LNCaP clone FGC (cell line): ENCODE measurements at regions not wholly inside any gene's neighbourhood (a gene's known extent, or its start where the extent isn't known, plus 50 kb on each side); places are given as distances from the start of the nearest gene placed in this dataset.

Experiments used
- DNase-seq: peaks from one replicate; pipeline ENCODE4 v3.0.0-alpha.2; 2011; ENCODE audit warnings: low read depth
- H3K4me3 ChIP-seq: 2 replicates; pipeline ENCODE4 v1.5.1; 2011; ENCODE audit warnings: mild to moderate bottlenecking, low read depth, low read length, control low read depth
- TF ChIP-seq, protein P1 (sequence below): IDR thresholded peaks from 2 replicates; pipeline ENCODE4 v1.5.1; 2012; ENCODE audit warnings: mild to moderate bottlenecking; ENCODE audit not compliant: control insufficient read depth, insufficient read depth; ENCODE audit errors: extremely low read depth

DNA sequence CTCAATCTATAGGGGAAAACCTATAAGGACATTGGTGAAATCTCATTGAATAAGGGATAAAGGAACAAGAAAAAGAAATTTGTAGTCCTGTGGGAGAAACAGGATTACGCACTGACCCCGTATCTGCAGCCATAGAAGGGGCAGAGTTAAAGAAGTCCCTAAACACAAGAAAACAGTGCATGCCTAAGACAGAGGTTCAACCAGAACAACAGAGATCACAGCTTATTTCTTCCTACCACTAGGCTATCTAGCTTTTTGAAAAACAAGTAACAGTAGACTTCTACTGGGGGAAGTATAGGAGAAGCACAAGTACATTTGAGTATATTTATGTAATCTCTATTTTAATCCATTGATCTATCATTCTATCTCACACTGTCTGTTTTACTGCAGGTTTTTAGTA, 485.2 kb upstream of the REG3G start:
- no peak overlapping the region for H3K4me3 ChIP-seq
- no peak for DNase-seq
- TF ChIP-seq, protein P1, sequence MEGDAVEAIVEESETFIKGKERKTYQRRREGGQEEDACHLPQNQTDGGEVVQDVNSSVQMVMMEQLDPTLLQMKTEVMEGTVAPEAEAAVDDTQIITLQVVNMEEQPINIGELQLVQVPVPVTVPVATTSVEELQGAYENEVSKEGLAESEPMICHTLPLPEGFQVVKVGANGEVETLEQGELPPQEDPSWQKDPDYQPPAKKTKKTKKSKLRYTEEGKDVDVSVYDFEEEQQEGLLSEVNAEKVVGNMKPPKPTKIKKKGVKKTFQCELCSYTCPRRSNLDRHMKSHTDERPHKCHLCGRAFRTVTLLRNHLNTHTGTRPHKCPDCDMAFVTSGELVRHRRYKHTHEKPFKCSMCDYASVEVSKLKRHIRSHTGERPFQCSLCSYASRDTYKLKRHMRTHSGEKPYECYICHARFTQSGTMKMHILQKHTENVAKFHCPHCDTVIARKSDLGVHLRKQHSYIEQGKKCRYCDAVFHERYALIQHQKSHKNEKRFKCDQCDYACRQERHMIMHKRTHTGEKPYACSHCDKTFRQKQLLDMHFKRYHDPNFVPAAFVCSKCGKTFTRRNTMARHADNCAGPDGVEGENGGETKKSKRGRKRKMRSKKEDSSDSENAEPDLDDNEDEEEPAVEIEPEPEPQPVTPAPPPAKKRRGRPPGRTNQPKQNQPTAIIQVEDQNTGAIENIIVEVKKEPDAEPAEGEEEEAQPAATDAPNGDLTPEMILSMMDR = no peak

DNA sequence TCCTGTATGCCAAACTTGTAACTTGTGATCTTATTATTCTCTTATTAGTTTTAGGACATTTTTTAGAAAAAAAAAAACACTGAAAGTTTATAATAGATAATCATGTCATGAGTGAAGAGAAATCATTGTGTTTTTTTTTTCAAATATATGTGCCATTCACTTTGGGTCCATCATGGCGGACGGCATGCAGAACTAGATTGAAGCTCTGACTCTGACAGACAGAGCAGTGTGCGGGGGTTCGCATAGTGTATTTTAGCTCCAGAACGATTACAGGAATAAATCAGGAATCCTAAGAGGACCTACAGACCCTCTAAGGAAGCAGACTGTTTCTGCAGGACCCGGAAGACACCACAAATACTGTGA, 484.4 kb upstream of the REG3G start:
- TF ChIP-seq, protein P1 = no peak
- DNase-seq = no peak
- H3K4me3 ChIP-seq = no peak overlapping the region

DNA sequence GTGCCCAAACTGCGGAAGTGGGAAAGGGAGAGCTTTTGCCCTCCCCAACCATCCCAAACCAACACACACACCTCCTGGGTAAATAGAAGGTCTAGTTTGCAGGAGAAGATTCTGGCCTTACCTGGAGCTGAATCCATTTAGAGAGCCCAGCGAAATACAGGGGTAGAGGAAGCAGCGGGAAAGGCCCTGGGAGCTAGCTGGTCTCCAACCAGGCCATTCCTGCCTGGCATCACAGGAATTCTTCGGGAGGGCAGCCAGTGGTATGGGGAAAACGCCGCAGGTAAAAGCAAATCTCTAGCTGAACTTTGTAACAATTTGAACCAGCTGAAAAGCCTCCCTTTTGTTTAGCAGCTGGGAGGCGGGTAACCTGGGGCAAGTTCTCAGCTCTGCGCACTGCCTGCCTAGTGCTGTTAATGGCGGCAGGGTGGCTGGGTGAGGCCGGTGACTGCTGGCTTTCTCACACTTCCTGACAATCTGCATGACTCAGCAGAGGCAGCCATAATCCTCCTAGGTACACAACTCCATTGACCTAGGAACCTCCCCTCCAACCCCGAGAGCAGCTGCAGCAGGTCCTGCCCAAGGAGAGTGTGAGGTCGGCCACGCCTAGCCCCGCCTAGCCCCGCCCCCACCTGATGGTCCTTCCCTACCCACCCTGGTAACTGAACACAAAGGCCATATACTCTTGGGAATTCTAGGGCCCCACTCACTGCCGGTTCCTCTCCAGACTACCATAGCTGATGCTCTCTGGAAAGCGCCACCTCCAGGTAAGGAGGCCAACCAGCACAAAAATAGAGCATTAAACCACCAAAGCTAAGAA, 483.8 kb upstream of the REG3G start:
- DNase-seq = no peak
- TF ChIP-seq, protein P1 = no peak
- no peak overlapping the region for H3K4me3 ChIP-seq

DNA sequence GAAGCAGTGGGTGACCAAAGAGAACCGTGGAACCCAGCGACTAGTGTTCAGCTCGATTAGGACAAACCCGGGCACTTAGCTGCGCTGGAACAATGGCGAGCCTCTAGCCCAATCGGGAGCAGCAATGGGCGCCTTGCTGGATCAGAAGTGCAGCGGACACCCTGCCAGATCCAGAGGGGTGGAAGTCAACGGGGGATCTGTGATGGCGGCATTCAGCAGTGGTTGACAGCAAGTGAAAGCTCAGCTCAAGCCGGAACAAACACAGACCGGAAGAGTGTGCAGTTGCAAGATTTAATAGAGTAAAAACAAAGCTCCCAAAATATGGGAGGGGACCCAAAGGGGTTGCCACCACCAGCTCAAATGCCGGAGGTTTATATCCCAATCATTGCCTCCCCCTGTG, 478.7 kb upstream of the REG3G start:
- TF ChIP-seq, protein P1 = no peak
- no peak for DNase-seq
- peak overlapping the region; percentile 9; the same call in 1 of the 2 replicates for H3K4me3 ChIP-seq

DNA sequence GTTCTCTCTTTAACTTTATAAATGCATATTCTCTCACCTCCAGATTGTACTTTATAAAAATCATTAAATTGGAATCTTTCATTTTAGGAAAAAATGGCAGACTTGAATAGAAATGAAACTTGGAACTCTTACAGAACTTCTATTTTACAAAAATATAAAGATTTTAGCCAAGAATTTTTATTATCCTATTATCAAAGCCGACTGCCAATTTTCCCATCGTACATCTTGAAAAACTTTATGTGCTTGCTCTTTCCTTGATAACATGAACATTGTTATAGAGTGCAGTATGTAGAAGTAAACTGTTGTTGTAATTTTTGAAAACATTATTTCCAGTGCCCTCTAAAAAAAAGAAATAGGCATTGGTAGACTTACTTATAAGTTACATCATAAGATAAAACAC, 475.7 kb upstream of the REG3G start:
- TF ChIP-seq, protein P1 = no peak
- no peak for DNase-seq
- H3K4me3 ChIP-seq = no peak overlapping the region

DNA sequence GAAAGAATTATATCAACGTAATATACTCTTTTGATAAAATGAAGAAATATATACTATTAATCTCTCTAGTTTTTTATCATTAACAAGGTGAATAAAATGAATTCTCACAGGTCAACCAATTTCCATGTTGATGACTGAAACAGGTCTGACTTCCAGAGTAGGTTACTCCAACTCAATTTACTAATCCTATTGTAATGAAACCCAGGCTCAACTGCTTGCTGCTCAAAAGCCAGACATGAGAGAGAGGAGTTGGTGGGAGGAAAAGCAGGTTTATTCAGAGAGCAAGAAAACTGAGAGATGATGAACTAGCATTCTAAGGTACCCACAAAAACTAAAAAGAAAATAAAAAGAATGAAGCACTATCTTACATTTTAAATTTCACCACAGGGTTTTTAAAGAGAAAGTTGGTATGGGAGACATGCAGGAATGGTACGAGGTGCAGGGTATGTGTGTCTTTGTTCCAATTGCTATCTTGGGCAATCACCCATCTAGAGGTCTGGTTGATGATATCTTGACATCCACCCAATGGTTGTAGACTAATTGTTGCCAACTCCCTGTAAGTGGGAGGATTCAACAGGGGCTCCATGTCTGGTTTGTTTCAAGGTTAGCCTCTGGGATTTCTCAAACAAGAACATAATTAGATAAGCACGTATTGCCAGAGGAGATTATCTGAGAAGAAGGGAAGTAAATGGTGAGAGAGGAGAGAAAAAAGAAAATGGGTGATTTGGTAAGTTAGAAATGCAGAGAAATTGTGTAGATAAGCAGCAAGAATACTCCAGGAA, 471.4 kb upstream of the REG3G start:
- TF ChIP-seq, protein P1 = no peak
- H3K4me3 ChIP-seq = no peak overlapping the region
- DNase-seq = no peak

DNA sequence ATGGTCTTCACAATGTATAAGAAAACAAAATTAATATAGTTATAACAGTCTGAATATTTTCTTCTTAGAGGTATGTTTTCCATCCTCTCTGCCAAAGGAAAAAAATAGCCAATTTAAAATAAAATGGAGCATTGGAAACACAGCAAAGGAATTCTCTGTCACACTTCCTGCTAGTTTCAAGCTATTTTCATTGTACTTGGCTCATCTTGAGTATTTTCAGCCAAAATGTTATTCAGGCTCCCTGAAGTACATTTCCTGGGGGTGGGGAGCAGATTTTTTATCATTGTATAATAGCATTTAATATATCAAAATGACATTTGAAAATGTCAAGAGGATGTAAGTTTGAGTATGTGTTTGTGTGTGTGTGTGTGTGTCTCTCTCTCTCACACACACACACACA, 463.6 kb upstream of the REG3G start:
- no peak for DNase-seq
- TF ChIP-seq, protein P1 = no peak
- no peak overlapping the region for H3K4me3 ChIP-seq
